Tibial nerve (tissue), 4 donors: ENCODE measurements at regions not wholly inside any gene's neighbourhood (a gene's known extent, or its start where the extent isn't known, plus 50 kb on each side); places are given as distances from the start of the nearest gene placed in this dataset.

Experiments
- CTCF ChIP-seq, 5 experiments: fragments of 200-600 bp in 3 of 5; fragments of 450-650 bp in 2 of 5; sonication (generic) in 3 of 5; IDR thresholded peaks; one replicate each; pipeline ENCODE4 v1.5.1; 2016 to 2019; ENCODE audit warnings: antibody characterized with exemption in 5 of 5, mild to moderate bottlenecking in 3 of 5, moderate library complexity in 2 of 5
- EP300 ChIP-seq, 2 donors: sonication (generic); formaldehyde crosslinking; IDR thresholded peaks; one replicate each; pipeline ENCODE4 v1.6.1; 2017; ENCODE audit warnings: antibody characterized with exemption in 2 of 2, mild to moderate bottlenecking in 1 of 2
- POLR2A ChIP-seq, 2 donors: fragments of 450-650 bp; IDR thresholded peaks; one replicate each; pipeline ENCODE4 v1.6.1; 2017; ENCODE audit warnings: antibody characterized with exemption in 2 of 2, mild to moderate bottlenecking in 2 of 2, moderate library complexity in 2 of 2

DNA sequence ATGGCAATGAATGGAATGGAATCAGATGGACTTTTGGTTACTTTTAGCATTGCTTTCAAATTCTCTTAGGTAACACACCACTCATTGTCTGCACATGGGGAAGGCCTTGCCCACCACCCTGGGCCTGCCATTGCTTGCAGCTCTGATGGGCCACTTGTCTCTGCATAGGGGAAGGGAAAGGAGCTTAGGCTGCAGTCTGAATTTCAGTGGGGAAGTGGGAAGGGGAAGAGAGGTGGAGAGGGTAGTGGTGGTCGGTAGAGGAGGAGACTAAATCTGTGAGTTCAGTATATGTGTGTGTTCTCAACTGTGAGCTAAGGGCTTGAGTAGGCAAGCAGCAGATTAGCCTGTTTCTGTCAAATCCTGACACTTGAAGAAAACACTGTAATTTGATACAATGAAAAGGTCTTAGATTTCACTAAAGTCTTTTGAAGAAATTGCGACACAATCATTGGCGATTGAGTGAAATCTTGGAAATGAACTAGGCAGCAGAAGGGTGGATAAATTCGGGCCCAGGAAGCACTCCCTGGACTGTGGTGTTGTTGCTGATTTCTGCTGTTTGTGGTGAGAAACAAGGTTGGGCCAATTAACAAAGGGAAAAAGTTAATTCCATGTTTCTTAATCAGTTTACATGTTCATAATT is 80.6 kb downstream of the OTOR start:
- TF ChIP-seq CTCF (IDR thresholded peaks at IDR 0.05) (no peak), EP300 (IDR thresholded peaks at IDR 0.05) (no peak), POLR2A (IDR thresholded peaks at IDR 0.05) (no peak)
